PC-3 (cell line): ENCODE measurements at regions not wholly inside any gene's neighbourhood (a gene's known extent, or its start where the extent isn't known, plus 50 kb on each side); places are given as distances from the start of the nearest gene placed in this dataset.

Experiments
- ATAC-seq: fragments of 200-7000 bp; cut with Tn5 transposase; 2 replicates; pipeline ENCODE4 v1.9.1; 2020; ENCODE audit warnings: mild to moderate bottlenecking, moderate library complexity
- BruUV-seq: library from RNA; stranded (reverse); fragments of 400-500 nt; replicated peaks from 2 replicates; lab custom pipeline; 2021; lab: Mats Ljungman, UMichigan
- CTCF ChIA-PET: fragments of 300-600 bp; sonication (Branson Sonifier 250); formaldehyde crosslinking; loops from one replicate; lab custom pipeline; 2022; ENCODE audit warnings: antibody characterized with exemption; lab: Charles Lee
- POLR2A ChIA-PET: fragments of 300-600 bp; sonication (Branson Sonifier 250); formaldehyde crosslinking; loops from one replicate; lab custom pipeline; 2022; ENCODE audit warnings: antibody characterized with exemption; ENCODE audit not compliant: unreplicated experiment; lab: Charles Lee
- DNase-seq: peaks from one replicate; pipeline ENCODE4 v3.0.0-alpha.2; 2015
- H2AFZ ChIP-seq: fragments of 300-600 bp; sonication (generic); 2 replicates; pipeline ENCODE4 v1.6.0; 2016; ENCODE audit warnings: antibody characterized with exemption, low read length
- H3F3A ChIP-seq: fragments of 300-600 bp; sonication (generic); one replicate; pipeline ENCODE4 v1.6.0; 2017; ENCODE audit warnings: antibody characterized with exemption, low read length, control low read depth, mild to moderate bottlenecking; ENCODE audit not compliant: unreplicated experiment
- H3K27ac ChIP-seq: fragments of 300-600 bp; sonication (generic); 2 replicates; pipeline ENCODE4 v1.5.1; 2016; ENCODE audit warnings: mild to moderate bottlenecking, low read length
- H3K27me3 ChIP-seq: fragments of 300-600 bp; sonication (generic); 2 replicates; pipeline ENCODE4 v1.6.1; 2016; ENCODE audit warnings: low read length, mixed read lengths
- H3K36me3 ChIP-seq: fragments of 300-600 bp; sonication (generic); 2 replicates; pipeline ENCODE4 v1.6.1; 2016; ENCODE audit warnings: low read depth, mixed run types, low read length, mixed read lengths
- H3K4me1 ChIP-seq: fragments of 300-600 bp; sonication (generic); 2 replicates; pipeline ENCODE4 v1.5.1; 2016; ENCODE audit warnings: low read length; ENCODE audit not compliant: insufficient read depth
- H3K4me2 ChIP-seq: fragments of 300-600 bp; sonication (generic); 2 replicates; pipeline ENCODE4 v1.6.0; 2016; ENCODE audit warnings: low read length
- H3K4me3 ChIP-seq: fragments of 300-600 bp; sonication (generic); 2 replicates; pipeline ENCODE4 v1.5.1; 2016; ENCODE audit warnings: mild to moderate bottlenecking, low read length, mixed read lengths
- H3K79me2 ChIP-seq: fragments of 300-600 bp; sonication (generic); 2 replicates; pipeline ENCODE4 v1.6.1; 2017; ENCODE audit warnings: low read length, mixed read lengths
- H3K9ac ChIP-seq: fragments of 300-600 bp; sonication (generic); 2 replicates; pipeline ENCODE4 v1.6.0; 2016; ENCODE audit warnings: mild to moderate bottlenecking, low read length
- H3K9me2 ChIP-seq: fragments of 300-600 bp; sonication (generic); replicated peaks from 2 replicates; pipeline ENCODE4 v1.6.1; 2016; ENCODE audit warnings: mixed run types, low read length, mixed read lengths
- H3K9me3 ChIP-seq: fragments of 300-600 bp; sonication (generic); 2 replicates; pipeline ENCODE4 v1.6.1; 2016; ENCODE audit warnings: low read length, mixed read lengths
- H4K20me1 ChIP-seq: fragments of 300-600 bp; sonication (generic); 2 replicates; pipeline ENCODE4 v1.6.1; 2016; ENCODE audit warnings: low read length, mixed read lengths
- CTCF ChIP-seq: fragments of 300-600 bp; sonication (generic); conservative IDR thresholded peaks from 2 replicates; pipeline ENCODE4 v1.5.1; 2017; ENCODE audit warnings: antibody characterized with exemption, low read depth, mild to moderate bottlenecking, low read length
- EZH2 ChIP-seq: fragments of 300-600 bp; sonication (generic); IDR thresholded peaks from one replicate; pipeline ENCODE4 v1.6.1; 2017; ENCODE audit warnings: antibody characterized with exemption, mild to moderate bottlenecking, low read length; ENCODE audit not compliant: unreplicated experiment
- EZH2phosphoT487 ChIP-seq: fragments of 300-600 bp; sonication (generic); IDR thresholded peaks from 2 replicates; pipeline ENCODE4 v1.6.1; 2018; ENCODE audit warnings: mild to moderate bottlenecking, antibody characterized with exemption, low read length, borderline replicate concordance
- intact Hi-C: fragments of 100-400 bp; cut with micrococcal nuclease; formaldehyde crosslinking; loops from 2 replicates; pipeline ENCODE4 v1.9.0; 2023

GRCh38 chr5:174343826-174344225 is 298.3 kb downstream of the NSG2 start:
- Histone ChIP-seq H4K20me1 (no peaks in the 10 kb centered on the region), H3F3A (no peaks in the 10 kb centered on the region), H3K9me2 (no peaks in the 10 kb centered on the region), H3K27ac (no peak overlapping the region), H2AFZ (no peak overlapping the region), H3K4me3 (no peak overlapping the region), H3K9me3 (no peaks in the 10 kb centered on the region), H3K9ac (no peak overlapping the region), H3K79me2 (no peaks in the 10 kb centered on the region), H3K4me2 (no peak overlapping the region), H3K36me3 (no peaks in the 10 kb centered on the region), H3K27me3 (peaks cover 15% of the 10 kb centered on the region), H3K4me1 (no peaks in the 10 kb centered on the region)
- TF ChIP-seq EZH2phosphoT487 = no peak
- no peak for TF ChIP-seq EZH2
- TF ChIP-seq CTCF = no peak
- ChIA-PET CTCF (no interaction called here), POLR2A (no interaction called here)
- DNase-seq (no peak), ATAC-seq (no peak)
- no TSS peak for BruUV-seq
- intact Hi-C loops = no loop called here

- H3K27me3 ChIP-seq = peaks cover 15% of the 10 kb centered on the region
- H3K4me2 ChIP-seq = no peak overlapping the region
- H3K27ac ChIP-seq = no peak overlapping the region
- ATAC-seq = no peak
- no peaks in the 10 kb centered on the region for H3K36me3 ChIP-seq
- H3K4me1 ChIP-seq = no peaks in the 10 kb centered on the region
- TF ChIP-seq CTCF = peak; percentile 26; the same call in 1 of the 2 replicates
- no peak for TF ChIP-seq EZH2phosphoT487
- TF ChIP-seq EZH2 = no peak
- BruUV-seq = no TSS peak
- no peaks in the 10 kb centered on the region for H3K9me3 ChIP-seq
- H3K79me2 ChIP-seq = no peaks in the 10 kb centered on the region
- H3K9ac ChIP-seq = no peak overlapping the region
- H2AFZ ChIP-seq = no peak overlapping the region
- no peaks in the 10 kb centered on the region for H3F3A ChIP-seq
- ChIA-PET POLR2A (no interaction called here), CTCF (no interaction called here)
- no peaks in the 10 kb centered on the region for H3K9me2 ChIP-seq
- H4K20me1 ChIP-seq = no peaks in the 10 kb centered on the region
- no peak overlapping the region for H3K4me3 ChIP-seq
- intact Hi-C loops = no loop called here
- no peak for DNase-seq
Observed at GRCh38 chr5:174344335-174344734, 298.8 kb downstream of the NSG2 start.

GRCh38 chr5:174347183-174347582 is 301.7 kb downstream of the NSG2 start:
- Histone ChIP-seq H3K9ac (no peak overlapping the region), H3K9me2 (no peaks in the 10 kb centered on the region), H3K4me2 (no peak overlapping the region), H3K27ac (no peak overlapping the region), H3K4me1 (no peaks in the 10 kb centered on the region), H3K79me2 (no peaks in the 10 kb centered on the region), H3K36me3 (no peaks in the 10 kb centered on the region), H3K9me3 (no peaks in the 10 kb centered on the region), H3K27me3 (peaks cover 12% of the 10 kb centered on the region), H3K4me3 (no peak overlapping the region), H4K20me1 (no peaks in the 10 kb centered on the region), H3F3A (no peaks in the 10 kb centered on the region), H2AFZ (no peak overlapping the region)
- TF ChIP-seq CTCF = no peak
- TF ChIP-seq EZH2 = no peak
- no peak for TF ChIP-seq EZH2phosphoT487
- DNase-seq (no peak), ATAC-seq (no peak)
- POLR2A ChIA-PET = no interaction called here
- BruUV-seq = no TSS peak
- intact Hi-C loops = no loop called here
- CTCF ChIA-PET = no interaction called here
